ENCODE measurements at regions not wholly inside any gene's neighbourhood (a gene's known extent, or its start where the extent isn't known, plus 50 kb on each side); places are given as distances from the start of the nearest gene placed in this dataset.
"Not testable (repeated sequence)": the region's sequence is repeated elsewhere in the genome, so short reads cannot be mapped to it uniquely, and the experiment has no call there.

DNA sequence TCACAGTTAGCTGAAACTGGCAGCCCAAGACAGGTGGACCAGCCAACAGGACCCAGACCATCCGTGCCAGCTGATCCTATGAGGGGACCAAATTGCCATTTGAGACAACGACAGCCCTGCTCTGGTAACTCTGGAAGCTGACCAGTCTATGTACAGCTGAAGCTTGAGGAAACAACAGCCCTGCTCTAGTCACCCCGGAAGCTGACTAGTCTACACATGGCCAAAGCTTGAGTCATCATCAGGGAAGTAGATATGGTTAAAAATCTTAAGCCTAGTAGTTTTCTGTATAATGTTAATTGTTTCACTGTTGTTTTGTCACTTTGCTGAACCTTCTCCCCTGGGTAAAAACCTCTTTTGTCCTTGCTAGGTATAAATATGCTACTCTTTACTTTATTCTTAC lies 905.4 kb upstream of the NDST4 start:
- no peak for DNase-seq

DNA sequence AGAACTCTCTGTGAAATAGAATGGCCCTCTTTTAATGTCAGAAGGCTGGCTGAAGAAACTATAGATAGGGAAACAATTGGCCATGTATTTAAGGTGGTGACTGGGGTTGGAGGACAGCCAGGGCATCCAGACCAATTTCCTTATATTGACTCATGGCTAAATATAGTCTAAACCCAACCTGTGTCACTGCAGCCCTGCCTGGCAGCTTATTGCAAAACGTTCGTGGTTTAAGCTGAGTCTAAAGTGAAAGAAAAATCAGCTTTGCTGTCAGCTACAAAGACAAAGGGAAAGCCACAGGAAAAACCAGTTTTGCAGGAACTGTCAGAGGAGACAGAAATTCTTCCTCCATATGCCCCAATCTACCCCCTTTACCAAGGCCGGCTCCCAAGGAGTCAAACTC lies 902.8 kb upstream of the NDST4 start:
- no peak for DNase-seq

DNA sequence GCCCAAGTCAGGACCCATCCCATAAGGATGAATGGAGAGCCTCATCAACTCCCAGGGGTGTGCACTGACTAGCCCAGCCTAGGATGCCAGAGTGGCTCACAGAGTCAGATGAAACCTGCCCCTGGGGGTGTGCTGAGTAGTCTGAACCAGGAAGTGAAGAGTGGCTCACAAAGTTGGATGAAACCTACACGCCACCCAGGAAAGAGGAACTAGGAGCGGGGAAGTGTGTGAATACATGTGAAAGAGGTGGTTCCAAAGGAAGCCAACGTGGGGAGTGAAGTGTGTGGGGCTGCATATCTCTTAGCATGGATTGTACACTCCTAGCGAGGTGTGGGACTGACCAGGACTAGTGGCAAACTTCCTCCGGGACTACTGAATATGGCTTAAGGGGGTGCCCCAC lies 902.1 kb upstream of the NDST4 start:
- no peak for DNase-seq

DNA sequence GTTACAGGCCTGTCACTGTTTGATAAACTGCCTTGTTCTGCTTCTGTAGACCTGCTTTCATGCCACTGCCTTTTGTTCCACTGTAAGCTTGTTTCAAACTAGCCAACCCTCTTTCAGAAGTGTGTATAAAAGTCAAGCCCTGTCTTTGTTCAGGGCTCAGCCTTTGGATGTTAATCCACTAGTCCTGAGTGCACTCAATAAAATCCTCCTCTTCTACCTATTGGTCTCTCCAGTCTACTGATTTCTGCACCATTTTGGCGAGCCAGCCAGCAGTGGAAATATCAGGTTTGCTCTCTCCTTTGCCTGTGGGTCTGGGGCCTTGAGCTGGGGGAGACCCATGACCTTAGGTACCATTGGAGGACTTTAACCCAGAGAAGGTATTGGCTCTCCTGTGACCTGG lies 901.6 kb upstream of the NDST4 start:
- no peak for DNase-seq

DNA sequence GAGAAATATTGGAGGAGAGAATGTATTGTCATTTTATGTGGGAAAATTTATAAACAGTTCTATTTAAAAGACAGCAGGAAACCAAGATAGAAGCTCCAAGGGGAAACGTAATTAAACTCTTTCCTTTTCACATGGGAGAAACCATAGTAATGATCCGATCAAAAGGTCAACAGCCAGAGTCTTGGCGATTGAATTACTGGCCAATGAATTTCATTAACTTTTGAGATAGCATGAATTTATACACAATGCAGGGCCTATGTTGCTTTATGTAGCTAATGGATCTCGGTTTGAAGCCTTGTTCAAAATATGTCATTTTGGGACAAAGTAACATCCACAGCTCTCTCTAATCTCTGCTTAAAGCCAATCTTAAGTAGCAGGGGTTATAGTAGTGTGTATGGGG lies 897.5 kb upstream of the NDST4 start:
- no peak for DNase-seq

DNA sequence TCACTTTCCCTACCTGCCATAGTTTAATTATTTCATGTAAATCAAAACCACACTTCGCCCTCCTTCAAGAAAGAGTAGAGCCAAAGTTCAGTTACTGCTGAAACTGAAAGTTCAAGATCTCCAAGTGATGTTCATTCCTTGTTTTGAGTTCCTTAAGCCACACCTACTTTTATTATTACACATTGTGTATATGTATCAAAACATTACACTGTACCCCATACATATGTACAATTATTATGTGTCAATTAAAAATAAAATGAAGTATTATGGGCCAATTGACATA lies 892.3 kb upstream of the NDST4 start:
- DNase-seq, result no peak

DNA sequence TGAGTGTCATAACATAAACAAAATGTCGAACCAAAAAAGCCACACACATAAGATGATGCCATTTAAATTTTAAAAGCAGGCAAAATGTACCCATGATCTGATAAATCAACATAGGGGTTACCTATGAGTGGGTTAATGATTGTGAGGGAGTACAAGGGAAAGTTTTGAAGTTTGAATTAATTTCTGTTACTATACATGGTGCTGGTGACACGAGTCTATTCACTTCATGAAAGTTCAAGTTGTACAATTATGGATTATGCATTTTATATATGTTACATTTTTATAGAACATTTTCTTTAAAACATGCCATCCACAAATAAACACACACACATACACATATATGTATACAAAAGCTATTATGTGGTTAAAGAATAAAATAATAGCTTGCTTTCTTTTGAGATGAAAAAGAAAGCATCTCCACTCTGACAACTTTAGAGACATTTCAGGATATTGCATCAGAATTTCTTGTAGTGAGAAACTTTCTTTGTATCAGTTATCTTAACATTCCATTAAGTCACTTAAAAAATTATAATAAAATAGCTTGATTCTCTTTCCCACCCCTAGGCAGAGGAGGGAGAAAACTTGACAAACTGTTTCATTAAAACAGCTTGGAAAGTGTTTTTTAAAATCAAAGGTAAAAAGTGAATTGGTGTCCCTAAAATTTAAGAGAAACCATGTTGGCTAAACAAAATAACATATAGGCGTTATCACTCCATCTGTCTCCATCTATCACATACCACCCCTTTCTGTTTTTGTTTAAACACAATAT lies 891.8 kb upstream of the NDST4 start:
- DNase-seq, result no peak

DNA sequence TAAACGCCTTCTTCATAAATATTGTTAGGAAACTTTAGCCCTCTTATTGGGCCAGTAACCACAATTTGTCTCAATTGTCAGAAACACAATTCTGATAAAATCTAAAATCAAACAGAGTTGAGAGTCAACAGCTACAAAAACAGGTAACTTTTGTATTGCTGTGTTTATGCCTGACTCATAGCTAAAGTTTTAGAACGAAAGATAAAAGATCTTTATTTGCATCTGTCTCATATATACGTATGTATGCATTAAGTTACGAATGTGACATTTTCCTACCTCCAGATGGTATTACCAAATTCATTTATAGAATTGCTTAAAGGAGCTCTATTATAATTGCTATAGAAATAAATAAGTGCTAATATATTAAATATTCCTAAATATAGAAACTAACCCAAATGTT lies 887.9 kb upstream of the NDST4 start:
- no peak for DNase-seq

DNA sequence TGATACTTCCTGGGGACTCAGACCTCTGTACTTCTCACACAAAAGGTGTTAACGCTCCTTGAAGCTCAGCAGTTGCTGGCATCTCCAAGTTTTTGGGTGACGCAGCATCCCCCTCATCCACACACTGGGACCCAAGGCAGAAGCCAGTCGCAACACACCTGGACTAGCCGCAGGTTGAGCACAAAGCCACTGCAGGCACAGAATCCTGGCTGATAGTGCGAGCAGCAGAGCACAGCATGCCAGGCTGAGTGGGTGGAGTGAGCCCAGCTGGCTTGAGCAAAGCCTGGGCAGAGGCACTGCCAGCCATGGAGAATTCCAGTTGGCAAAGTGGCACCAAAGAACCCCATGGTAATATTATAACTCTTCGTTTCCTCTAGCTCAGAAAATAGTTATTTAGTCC lies 873.2 kb upstream of the NDST4 start:
- no peak for DNase-seq

DNA sequence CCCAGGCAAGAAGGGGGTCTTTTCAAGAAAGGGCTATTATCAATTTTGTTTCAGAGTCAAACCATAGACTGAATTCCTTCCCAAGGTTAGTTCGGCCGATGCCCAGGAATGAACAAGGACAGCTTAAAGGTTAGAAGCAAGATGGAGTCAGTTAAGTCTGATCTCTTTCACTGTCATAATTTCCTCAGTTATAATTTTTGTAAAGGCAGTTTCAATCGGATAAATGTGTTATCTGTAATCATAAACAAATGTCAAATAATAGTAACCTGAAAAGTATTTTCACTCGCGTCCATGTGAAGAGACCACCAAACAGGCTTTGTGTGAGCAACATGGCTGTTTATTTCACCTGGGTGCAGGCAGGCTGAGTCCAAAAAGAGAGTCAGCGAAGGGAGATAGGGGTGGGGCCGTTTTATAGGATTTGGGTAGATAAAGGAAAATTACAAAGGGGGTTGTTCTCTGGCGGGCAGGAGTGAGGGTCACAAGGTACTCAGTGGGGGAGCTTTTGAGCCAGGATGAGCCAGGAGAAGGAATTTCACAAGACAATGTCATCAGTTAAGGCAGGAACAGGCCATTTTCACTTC lies 862.1 kb upstream of the NDST4 start:
- DNase-seq, result not testable (repeated sequence)

DNA sequence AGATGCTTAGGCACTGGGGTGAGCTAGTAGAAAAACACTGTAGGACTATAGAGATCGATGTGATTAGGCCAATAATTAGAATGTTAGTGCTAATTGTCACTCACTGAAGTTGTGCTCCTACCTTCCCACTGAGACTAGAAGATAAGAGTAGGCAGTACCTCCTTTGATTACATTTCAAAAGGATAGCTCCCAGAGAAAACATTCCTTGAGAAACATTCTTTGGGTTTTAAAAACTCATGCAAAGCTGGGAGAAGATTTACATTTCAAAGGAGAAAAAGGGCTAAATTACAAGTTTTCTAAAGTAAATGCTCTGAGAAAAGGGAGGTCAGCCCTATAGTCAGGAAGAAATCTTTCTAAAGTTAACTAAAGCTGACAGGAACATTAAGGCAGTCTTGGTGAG lies 860.3 kb upstream of the NDST4 start:
- no peak for DNase-seq

DNA sequence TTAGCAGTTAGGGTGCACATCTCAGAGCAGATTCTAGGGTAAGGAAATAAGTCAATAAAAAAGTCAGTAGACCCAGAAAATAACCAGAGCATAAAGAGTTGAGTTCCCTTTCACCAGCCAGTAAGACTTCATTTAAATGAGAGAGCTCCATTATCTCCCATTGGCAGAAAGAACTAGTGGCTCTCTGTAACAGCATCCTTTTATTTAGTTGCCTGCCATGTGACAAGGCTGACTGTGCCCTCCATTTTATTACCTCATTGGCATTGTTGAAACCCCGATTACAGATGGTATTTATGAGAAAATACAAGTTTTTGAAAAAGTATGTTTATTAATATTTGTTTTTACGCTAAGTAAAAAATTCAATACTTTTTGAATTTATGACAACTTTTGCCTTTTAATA lies 859.5 kb upstream of the NDST4 start:
- DNase-seq, result no peak

DNA sequence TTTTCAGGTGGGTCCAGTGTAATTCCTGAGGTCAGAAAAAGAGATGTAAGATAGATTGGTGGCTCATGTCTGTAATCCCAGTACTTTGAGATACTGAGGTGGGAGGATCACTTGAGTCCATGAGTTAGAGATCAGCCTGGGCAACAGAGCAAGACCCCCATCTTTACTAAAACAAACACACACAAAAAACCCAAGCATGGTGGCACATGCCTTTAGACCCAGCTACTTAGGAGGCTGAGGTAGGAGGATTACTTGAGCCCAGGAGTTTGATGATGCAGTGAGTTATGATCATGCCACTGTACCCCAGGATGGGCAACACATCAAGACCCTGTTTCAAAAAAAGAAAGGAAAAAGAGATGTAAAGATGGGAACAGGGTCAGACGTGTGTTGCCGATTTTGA lies 857.4 kb upstream of the NDST4 start:
- no peak for DNase-seq

DNA sequence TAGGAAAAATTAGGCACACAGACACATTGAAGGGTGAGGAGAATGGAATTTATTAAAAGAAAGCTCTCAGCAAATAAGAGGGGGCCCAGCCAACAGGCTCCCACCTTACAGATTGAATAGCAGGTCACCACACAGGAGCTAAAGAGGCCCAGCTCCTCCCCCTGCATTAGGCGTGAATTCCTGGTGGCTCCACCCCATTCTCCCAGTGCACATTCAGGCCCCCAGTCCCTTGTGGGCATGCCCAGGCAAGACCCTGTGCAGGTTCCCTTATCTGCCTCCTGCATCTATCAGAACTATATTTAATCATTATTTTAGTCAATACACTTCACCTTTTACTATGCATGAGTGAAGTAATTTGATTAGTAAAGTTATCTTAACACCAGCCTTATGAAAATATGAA lies 856.3 kb upstream of the NDST4 start:
- DNase-seq, result no peak

DNA sequence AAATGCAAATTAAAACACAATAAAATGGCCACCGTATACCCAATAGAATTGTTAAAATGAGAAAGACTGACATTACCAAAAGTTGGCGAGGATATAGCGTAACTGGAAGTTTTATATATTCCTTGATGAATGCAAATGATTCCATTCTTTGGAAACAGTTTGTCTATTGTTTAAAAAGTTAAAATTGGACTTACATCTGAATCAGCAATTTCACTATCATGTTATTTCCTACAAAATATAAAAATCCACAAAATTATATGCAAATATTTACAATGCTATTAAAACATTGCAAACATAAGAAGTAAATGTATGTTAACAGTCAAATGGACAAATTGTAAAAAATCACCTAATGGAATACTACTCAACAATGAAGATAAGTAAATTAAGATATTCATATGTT lies 852.2 kb upstream of the NDST4 start:
- DNase-seq, result no peak

DNA sequence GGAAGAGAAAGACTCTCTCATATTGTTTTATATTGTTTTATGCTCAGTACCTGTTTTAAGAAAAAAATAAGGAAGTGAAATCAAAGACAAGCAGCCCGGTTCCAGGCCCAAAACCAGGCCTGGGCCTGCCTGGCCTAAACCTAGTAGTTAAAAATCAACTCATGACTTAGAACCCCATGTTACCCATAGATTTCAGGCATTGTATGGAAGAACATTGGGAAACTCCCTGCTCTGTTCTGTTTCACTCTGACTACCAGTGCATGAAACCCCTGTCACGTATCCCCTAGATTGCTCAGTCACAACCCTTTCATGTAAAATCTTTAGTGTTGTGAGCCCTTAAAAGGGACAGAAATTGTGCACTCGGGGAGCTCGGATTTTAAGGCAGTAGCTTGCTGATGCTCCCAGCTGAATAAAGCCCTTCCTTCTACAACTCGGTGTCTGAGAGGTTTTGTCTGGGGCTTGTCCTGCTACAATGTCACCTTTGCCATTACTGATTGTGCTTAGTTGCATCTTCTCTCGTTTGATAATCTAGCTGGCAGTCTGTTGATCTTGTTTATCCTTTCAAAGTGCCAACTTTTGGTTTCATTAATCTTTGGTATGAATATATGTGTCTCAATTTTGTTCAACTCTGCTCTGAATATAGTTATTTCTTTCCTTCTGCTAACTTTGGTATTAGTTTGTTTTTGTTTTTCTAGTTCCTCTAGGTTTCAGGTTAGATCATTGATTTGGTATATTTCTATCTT lies 842.8 kb upstream of the NDST4 start:
- DNase-seq, result not testable (repeated sequence)

DNA sequence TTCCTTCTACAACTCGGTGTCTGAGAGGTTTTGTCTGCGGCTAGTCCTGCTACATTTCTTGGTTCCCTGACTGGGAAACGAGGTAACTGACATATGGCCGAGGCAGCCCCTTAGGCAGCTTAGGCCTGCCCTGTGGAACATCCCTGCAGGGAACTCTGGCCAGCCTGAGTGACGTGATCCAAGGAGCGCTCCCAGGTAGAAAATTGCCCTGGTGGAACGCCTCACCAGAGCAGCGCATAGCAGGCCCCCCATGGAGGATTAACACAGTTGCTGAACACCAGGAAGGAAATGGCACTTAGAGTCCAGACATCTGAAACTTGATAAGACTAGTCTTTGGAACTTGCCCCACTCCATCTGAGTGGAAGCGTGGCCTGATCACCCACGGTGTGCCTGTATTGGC lies 837.4 kb upstream of the NDST4 start:
- DNase-seq, result no peak

DNA sequence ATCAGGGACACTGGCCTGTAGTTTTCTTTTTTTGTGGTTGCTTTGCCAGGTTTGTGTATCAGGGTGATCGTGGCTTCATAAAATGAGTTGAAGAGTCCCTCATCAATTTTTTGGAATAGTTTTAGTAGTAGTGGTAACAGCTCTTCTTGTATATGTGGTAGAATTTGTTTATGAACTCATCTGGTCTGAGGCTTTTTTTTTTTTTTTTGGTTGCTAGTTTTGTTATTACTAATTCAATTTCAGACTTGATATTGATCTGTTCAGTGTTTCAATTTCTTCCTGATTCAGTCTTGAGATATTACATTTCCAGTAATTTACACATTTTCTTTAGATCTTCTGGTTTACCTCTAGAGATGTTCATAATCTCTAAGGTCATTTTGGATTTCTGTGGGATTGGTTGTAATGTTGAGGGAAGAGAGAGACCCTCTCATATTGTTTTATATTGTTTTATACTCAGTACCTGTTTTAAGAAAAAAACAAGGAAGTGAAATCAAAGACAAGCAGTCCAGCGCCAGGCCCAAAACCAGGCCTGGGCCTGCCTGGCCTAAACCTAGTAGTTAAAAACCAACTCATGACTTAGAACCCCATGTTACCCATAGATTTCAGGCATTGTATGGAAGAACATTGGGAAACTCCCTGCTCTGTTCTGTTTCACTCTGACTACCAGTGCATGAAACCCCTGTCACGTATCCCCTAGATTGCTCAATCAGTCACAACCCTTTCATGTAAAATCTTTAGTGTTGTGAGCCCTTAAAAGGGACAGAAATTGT lies 836.7 kb upstream of the NDST4 start:
- DNase-seq, result not testable (repeated sequence)

DNA sequence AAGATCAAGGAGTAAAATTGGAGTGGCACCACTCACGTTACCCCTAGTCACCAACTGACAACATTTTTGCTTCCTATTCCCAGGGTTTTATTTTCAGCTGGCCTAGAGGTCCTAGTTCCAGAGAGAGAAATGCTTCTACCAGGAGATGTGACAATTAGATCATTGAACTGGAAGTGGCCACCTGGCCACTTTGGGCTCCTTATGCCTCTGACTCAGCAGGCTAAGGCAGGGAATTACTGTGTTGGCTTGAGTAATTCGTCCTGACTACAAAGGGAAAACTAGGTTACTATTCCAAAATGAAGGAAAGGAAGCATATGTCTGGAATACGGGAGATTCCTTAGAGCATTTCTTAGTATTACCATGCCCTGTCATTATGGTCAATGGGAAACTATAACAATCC lies 831.6 kb upstream of the NDST4 start:
- no peak for DNase-seq

DNA sequence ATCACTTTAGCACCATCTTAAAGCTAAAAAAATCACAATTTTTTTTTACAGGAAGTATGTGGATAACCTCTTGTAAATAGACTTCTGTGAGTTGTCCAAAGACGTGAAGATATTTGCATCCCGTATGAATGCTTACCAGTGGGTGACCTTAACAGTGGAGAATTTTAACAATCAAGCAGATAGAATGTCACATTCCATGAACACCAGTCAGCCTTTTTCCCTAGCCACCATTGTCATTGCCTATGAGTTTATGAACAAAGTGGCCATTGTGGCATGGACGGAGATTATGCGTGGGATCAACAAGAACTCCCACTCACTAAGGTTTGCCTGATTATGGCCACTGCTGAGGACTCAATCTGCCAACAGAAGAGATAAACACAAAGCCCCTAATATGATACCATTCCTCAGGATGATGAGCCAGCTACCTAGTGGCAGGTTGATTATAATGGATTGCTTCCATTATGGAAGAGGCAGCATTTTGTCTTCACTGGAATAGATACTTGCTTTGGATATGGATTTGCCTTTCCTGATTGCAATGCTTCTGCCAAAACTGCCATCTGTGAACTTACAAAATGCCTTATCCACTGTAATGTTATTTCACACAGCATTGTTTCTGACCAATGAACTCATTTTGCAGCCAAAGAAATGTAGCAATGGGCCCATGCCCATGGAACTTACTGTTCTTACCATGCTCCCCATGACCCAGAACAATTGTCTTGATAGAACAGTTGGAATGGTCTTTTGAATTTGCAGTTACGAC lies 830.9 kb upstream of the NDST4 start:
- no peak for DNase-seq

DNA sequence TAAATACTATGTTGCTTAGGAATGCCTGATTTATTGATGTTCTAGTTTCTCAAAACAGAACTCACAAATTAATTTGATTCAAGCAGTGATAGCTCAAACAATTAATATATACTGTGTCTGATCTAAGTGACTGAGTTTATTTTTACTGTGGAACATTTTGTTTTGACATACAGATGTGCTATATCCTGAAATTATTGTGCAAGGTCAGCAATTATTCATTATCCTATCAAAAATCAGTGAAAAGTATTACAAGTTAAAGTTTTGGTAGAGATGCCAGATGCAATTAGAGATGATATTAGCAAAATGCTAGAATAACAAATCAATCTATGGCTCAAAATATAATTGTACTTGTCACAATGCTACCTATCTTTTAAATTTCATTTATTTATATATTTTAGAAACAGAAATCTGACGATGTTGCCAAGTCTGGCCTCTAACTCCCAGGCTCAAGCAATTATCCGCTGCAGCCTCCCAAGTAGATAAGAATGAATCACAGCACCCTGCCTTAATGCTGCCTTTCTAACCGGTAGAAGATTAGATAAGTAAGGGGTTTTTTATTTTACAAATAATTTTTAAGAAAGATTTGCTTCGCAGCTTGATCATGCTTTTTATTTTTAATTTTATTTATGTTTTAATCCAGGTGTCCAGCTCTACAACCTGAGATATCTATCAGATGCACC lies 825.5 kb upstream of the NDST4 start:
- DNase-seq, result no peak

DNA sequence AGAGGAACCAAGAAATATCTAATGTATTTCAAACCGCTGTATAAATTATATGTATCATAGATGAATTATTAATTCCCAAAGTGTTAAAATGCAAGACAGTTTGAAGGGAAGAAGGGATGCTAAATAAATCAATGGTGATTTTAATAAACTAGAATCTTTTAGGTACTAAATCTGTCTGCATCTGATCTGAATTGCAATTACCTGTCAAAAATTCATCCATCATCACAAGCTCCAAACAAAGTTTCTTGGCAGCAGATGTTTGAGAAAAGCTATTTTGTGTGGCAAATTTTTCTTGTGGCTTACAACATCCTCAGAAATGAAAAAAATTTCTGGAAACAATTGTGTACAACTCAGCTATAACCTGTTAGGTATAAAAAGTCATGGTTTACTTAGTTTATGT lies 816.0 kb upstream of the NDST4 start:
- no peak for DNase-seq

Measured in renal pelvis (tissue), 1 donor.